ENCODE measurements at regions not wholly inside any gene's neighbourhood (a gene's known extent, or its start where the extent isn't known, plus 50 kb on each side); places are given as distances from the start of the nearest gene placed in this dataset.

DNA sequence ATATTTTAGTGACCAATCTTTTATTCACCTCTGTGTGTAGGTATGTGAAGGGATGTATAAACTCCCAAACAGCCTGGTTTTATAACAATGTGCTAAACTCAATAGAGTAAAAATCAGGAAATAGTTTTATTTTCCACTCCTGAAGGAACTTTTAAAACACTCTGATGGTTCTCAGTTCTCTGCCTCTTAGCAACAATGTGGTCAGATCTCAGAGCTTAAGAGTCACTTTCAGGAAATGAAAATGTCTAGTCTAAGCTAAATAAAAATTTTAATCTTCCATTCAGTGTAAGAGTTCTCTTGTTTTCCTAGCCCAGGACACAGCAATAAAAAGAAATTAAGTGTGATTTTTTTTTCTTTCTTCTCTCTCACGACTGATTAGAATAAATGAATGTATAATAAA lies 718.0 kb downstream of the C12orf50 start:
- no peak overlapping the region for H3K4me3 ChIP-seq (ENCODE audit: low read depth, low read length)
- TF ChIP-seq, protein P1, sequence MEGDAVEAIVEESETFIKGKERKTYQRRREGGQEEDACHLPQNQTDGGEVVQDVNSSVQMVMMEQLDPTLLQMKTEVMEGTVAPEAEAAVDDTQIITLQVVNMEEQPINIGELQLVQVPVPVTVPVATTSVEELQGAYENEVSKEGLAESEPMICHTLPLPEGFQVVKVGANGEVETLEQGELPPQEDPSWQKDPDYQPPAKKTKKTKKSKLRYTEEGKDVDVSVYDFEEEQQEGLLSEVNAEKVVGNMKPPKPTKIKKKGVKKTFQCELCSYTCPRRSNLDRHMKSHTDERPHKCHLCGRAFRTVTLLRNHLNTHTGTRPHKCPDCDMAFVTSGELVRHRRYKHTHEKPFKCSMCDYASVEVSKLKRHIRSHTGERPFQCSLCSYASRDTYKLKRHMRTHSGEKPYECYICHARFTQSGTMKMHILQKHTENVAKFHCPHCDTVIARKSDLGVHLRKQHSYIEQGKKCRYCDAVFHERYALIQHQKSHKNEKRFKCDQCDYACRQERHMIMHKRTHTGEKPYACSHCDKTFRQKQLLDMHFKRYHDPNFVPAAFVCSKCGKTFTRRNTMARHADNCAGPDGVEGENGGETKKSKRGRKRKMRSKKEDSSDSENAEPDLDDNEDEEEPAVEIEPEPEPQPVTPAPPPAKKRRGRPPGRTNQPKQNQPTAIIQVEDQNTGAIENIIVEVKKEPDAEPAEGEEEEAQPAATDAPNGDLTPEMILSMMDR (IDR thresholded peaks at IDR 0.05; ENCODE audit: insufficient read depth, low read length, poor library complexity, severe bottlenecking) = no peak
- no peak for DNase-seq (ENCODE audit: low read depth)

DNA sequence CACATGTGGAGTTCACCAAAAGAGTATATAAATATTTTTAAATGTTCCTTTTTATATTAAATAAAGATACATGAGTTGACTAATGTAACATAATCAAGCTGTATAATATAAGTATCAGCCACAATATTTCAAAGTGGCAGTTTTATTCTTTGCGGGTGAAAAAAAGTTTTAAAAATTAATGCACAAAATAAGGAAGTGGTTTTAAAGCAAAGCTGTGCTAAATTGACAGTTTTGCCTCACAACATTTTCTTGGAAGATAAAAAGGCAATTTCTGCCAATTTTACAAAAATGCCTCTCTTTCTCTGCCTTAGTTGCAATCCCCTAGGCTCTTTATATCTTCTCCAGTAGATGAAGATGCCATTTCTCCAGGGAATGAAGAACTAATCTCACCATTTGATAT lies 719.1 kb downstream of the C12orf50 start:
- no peaks in the 10 kb centered on the region for H3K36me3 ChIP-seq (ENCODE audit: control insufficient read depth, insufficient read depth, low read length)
- TF ChIP-seq, protein P1 (IDR thresholded peaks at IDR 0.05; ENCODE audit: insufficient read depth, low read length, poor library complexity, severe bottlenecking) = no peak
- no peaks in the 10 kb centered on the region for H3K27me3 ChIP-seq (ENCODE audit: control insufficient read depth, insufficient read depth, low read length)
- H3K4me3 ChIP-seq (ENCODE audit: low read depth, low read length) = no peak overlapping the region
- DNase-seq (ENCODE audit: low read depth) = no peak

More for the DNA sequence above, 718.0 kb downstream of the C12orf50 start:
- Histone ChIP-seq H3K27me3 (ENCODE audit: control insufficient read depth, insufficient read depth, low read length) (no peaks in the 10 kb centered on the region), H3K36me3 (ENCODE audit: control insufficient read depth, insufficient read depth, low read length) (no peaks in the 10 kb centered on the region)

DNA sequence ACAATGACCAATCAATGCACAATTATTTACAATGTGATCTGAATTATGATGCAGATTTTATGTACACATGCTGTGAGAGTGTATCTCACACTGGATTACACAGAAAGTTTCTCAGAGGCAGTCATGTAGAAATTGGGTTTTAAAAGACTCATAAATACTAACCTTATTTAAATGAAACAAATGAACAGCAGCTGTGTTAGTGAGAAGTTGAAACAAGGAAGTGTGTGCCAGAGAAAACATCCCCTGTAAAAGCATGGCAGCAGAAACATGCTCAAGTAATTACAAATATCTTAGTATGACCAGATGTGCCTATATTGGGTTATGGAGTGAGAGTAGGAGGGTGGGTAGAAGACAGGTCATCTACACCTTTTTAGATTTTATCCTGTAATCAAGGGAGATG lies 723.7 kb downstream of the C12orf50 start:
- Histone ChIP-seq H3K36me3 (ENCODE audit: control insufficient read depth, insufficient read depth, low read length) (no peaks in the 10 kb centered on the region), H3K27me3 (ENCODE audit: control insufficient read depth, insufficient read depth, low read length) (no peaks in the 10 kb centered on the region), H3K4me3 (ENCODE audit: low read depth, low read length) (no peak overlapping the region)
- no peak for DNase-seq (ENCODE audit: low read depth)
- TF ChIP-seq, protein P1 (IDR thresholded peaks at IDR 0.05; ENCODE audit: insufficient read depth, low read length, poor library complexity, severe bottlenecking) = no peak

DNA sequence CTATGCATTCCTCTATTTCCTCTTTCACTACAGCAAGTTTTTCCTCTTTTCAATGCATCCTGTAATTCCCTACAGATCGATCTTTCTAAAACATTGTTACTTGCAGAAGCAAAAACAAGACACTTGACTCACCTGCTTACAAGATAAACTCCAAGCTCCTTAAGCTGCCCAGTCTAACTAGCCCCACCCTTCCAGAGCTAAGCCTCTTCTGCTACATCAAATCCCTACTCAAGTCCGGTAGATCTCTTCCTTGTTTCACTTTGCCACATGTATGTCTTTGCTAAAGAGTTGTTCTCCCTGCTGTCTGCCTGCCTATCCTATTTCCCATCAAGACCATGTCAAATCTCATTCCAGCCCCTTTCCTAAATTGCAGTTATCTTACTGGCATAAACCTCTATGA lies 724.8 kb downstream of the C12orf50 start:
- DNase-seq (ENCODE audit: low read depth) = no peak
- no peak overlapping the region for H3K4me3 ChIP-seq (ENCODE audit: low read depth, low read length)
- no peaks in the 10 kb centered on the region for H3K27me3 ChIP-seq (ENCODE audit: control insufficient read depth, insufficient read depth, low read length)
- no peaks in the 10 kb centered on the region for H3K36me3 ChIP-seq (ENCODE audit: control insufficient read depth, insufficient read depth, low read length)
- TF ChIP-seq, protein P1 (IDR thresholded peaks at IDR 0.05; ENCODE audit: insufficient read depth, low read length, poor library complexity, severe bottlenecking) = no peak

DNA sequence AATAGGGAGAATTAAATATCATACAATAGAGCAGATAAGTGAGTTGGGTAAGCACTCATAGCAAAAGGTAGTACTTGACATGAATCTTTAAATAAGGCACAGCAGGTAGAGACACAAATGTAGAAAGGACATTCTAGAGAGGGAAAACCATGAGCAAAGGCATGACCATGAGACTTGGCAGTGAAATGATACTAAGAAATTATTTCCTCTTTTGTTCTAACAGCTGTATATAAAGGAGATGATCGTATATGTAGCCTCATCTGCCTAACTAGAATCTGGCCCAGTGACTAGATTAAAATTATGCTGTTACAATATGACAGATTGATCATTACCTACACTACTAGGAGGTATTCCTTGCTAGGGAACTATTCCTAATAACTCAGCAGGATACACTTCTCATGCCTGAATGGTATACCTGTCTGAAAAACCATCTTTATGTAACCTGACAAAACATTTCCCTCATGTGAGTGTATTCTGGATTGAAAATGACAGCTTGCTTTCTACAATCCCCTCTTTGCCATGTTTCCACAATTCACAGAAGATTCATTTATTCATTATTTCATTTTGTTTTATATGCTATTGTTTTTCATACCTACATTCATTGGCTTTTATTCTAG lies 725.7 kb downstream of the C12orf50 start:
- TF ChIP-seq, protein P1 (IDR thresholded peaks at IDR 0.05; ENCODE audit: insufficient read depth, low read length, poor library complexity, severe bottlenecking) = no peak
- Histone ChIP-seq H3K27me3 (ENCODE audit: control insufficient read depth, insufficient read depth, low read length) (no peaks in the 10 kb centered on the region), H3K4me3 (ENCODE audit: low read depth, low read length) (no peak overlapping the region), H3K36me3 (ENCODE audit: control insufficient read depth, insufficient read depth, low read length) (no peaks in the 10 kb centered on the region)
- no peak for DNase-seq (ENCODE audit: low read depth)

DNA sequence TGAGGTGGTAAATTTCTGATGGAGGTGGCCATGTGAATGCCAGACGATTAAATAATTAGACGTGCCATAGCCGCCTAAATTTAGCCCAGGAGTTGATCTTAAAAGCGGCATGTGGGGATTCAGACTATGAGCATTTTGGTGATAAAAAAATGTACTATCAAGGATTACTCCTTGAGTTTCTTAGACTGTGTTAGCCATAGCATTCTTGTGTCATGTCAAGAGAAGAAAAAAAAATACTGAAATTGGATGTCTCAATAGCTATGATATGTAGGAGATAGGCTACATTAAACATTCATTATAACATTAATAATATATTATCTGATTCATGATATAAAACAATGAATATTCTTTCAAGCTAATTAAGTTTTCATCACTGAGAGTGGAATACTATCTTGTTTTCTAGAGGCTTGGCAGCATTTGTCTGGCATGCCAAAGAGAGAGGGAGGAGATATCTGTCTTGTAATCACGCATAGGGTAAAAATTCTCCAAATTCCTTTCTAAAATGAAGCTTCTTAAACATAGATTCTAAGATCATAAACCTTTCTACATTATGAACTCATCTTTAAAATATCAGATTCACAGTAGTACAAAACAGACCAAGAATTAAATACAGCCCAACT lies 727.0 kb downstream of the C12orf50 start:
- TF ChIP-seq, protein P1 (IDR thresholded peaks at IDR 0.05; ENCODE audit: insufficient read depth, low read length, poor library complexity, severe bottlenecking) = no peak
- no peaks in the 10 kb centered on the region for H3K27me3 ChIP-seq (ENCODE audit: control insufficient read depth, insufficient read depth, low read length)
- DNase-seq (ENCODE audit: low read depth) = no peak
- H3K4me3 ChIP-seq (ENCODE audit: low read depth, low read length) = no peak overlapping the region
- no peaks in the 10 kb centered on the region for H3K36me3 ChIP-seq (ENCODE audit: control insufficient read depth, insufficient read depth, low read length)
